ENCODE measurements at regions not wholly inside any gene's neighbourhood (a gene's known extent, or its start where the extent isn't known, plus 50 kb on each side); places are given as distances from the start of the nearest gene placed in this dataset.

- Histone ChIP-seq H3K4me3 (no peak overlapping the region), H3K36me3 (ENCODE audit: control insufficient read depth in 2 of 2, insufficient read depth in 2 of 2, low read length in 1 of 2) (no peaks in the 10 kb centered on the region), H3K9ac (ENCODE audit: control insufficient read depth, insufficient read depth, low read length) (no peak overlapping the region), H4K20me1 (ENCODE audit: control insufficient read depth, insufficient read depth) (no peaks in the 10 kb centered on the region), H3K79me2 (ENCODE audit: control insufficient read depth, insufficient read depth, low read length) (no peaks in the 10 kb centered on the region), H3K27me3 (replicated peaks in 1 of 2; ENCODE audit: control insufficient read depth in 2 of 2, insufficient read depth in 2 of 2, low read length in 1 of 2) (no peaks in the 10 kb centered on the region; a peak in 1 of 4 replicates), H3K27ac (ENCODE audit: control insufficient read depth, insufficient read depth) (no peak overlapping the region), H3K4me1 (ENCODE audit: control insufficient read depth, insufficient read depth, low read length) (no peaks in the 10 kb centered on the region), H3K4me2 (ENCODE audit: control insufficient read depth, insufficient read depth) (no peak overlapping the region), H3K9me3 (replicated peaks; ENCODE audit: control insufficient read depth, insufficient read depth, low read length) (no peaks in the 10 kb centered on the region), H2AFZ (ENCODE audit: control insufficient read depth, low read depth, low read length) (no peak overlapping the region)
- SMC1A ChIA-PET (ENCODE audit: uncharacterized antibody, unreplicated experiment) = interaction anchor here (0.8 to 1.0 kb wide), 2 partner anchors 10 to 51 kb away, joined by 3 to 5 read pairs; no protein-coding TSS in a partner anchor
- TF ChIP-seq USF2 (IDR thresholded peaks at IDR 0.05; ENCODE audit: borderline replicate concordance, low read depth, low read length) (no peak), YBX1 (IDR thresholded peaks at IDR 0.05) (no peak), HDGF (IDR thresholded peaks at IDR 0.05) (no peak), IRF5 (IDR thresholded peaks at IDR 0.05; ENCODE audit: borderline replicate concordance) (no peak), EGR1 (IDR thresholded peaks at IDR 0.05; ENCODE audit: borderline replicate concordance in 1 of 2, low read depth in 2 of 2, low read length in 2 of 2) (no peak), CEBPB (IDR thresholded peaks at IDR 0.05; ENCODE audit: borderline replicate concordance in 1 of 2, low read depth in 2 of 2, low read length in 2 of 2) (no peak), E4F1 (IDR thresholded peaks at IDR 0.05; ENCODE audit: borderline replicate concordance, partially characterized antibody) (no peak), SUZ12 (IDR thresholded peaks at IDR 0.05; ENCODE audit: unreplicated experiment) (no peak), KLF5 (IDR thresholded peaks at IDR 0.05; ENCODE audit: partially characterized antibody) (no peak), SREBF1 (IDR thresholded peaks at IDR 0.05; ENCODE audit: low read length) (no peak)
- POLR2A ChIA-PET = no interaction called here
- in situ Hi-C loops (cut with MboI) = no loop called here
- CTCF ChIA-PET = interaction anchor here (1.8 kb wide), 1 partner anchor 24 kb away, joined by 9 read pairs; no protein-coding TSS in a partner anchor
- no TSS peak for BruUV-seq (replicated peaks)
- intact Hi-C loops (cut with micrococcal nuclease; ENCODE audit: unreplicated experiment) = no loop called here
- FAIRE-seq (no peak), ATAC-seq (no peak), DNase-seq (ENCODE audit: low read depth, low spot score) (no peak)
- RAD21 ChIA-PET (ENCODE audit: unreplicated experiment) = interaction anchor here (1.2 kb wide), 1 partner anchor 25 kb away, joined by 4 read pairs; no protein-coding TSS in a partner anchor
- 18% methylated on average over 2 of the region's 2 CpGs for WGBS (ENCODE audit: insufficient coverage, insufficient replicate concordance, low lambda C conversion rate, missing lambda C conversion rate)
Observed at GRCh38 chr6:91106083-91106482, 519.2 kb upstream of the MAP3K7 start.

Measured in GM12878 (cell line).